ENCODE measurements at regions not wholly inside any gene's neighbourhood (a gene's known extent, or its start where the extent isn't known, plus 50 kb on each side); places are given as distances from the start of the nearest gene placed in this dataset.

- no peak overlapping the region for H2AFZ ChIP-seq (ENCODE audit: low read length)
- no peaks in the 10 kb centered on the region for H3K23me2 ChIP-seq (ENCODE audit: insufficient read length, low read depth, low read length, poor library complexity, severe bottlenecking)
- H3K56ac ChIP-seq (ENCODE audit: insufficient read length, low read depth, low read length), result no peak overlapping the region
- H3K4me3 Mint-ChIP-seq, result no peak overlapping the region
- no peak overlapping the region for H2BK15ac ChIP-seq (ENCODE audit: low read depth, low read length)
- H3K14ac ChIP-seq (ENCODE audit: insufficient read depth, low read length), result no peak overlapping the region
- H3K79me1 ChIP-seq (ENCODE audit: insufficient read depth, low read depth, low read length, poor library complexity, severe bottlenecking), result no peaks in the 10 kb centered on the region
- no peak overlapping the region for H3K18ac ChIP-seq (ENCODE audit: insufficient read length, low read depth, low read length)
- no peak overlapping the region for H4K5ac ChIP-seq (ENCODE audit: insufficient read length, low read depth, low read length)
- no peak overlapping the region for H2BK120ac ChIP-seq (ENCODE audit: low read depth, low read length, poor library complexity, severe bottlenecking)
- H3K27me3 ChIP-seq (ENCODE audit: insufficient read depth, low read length), result no peaks in the 10 kb centered on the region
- no peak overlapping the region for H2BK20ac ChIP-seq (ENCODE audit: low read depth, low read length, poor library complexity, severe bottlenecking)
- H2BK12ac ChIP-seq (ENCODE audit: insufficient read length, low read depth, low read length), result no peak overlapping the region
- no peak overlapping the region for H3K4ac ChIP-seq (ENCODE audit: low read depth, low read length)
- WGBS (ENCODE audit: extremely low coverage, insufficient read length, low lambda C conversion rate), result no CpG with 5 or more reads among the region's 5 CpGs
- no peak overlapping the region for H3K9ac ChIP-seq (ENCODE audit: extremely low read depth, insufficient read length, low read length)
- H3K4me2 ChIP-seq (ENCODE audit: insufficient read depth, insufficient read length, low read length), result no peak overlapping the region
- H4K20me1 ChIP-seq (ENCODE audit: control insufficient read depth, insufficient read depth, insufficient read length), result no peaks in the 10 kb centered on the region
- 0 out of 7 replicates have a peak, but pooled peaks cover 0 to 5% (median 0%) of the 10 kb centered on the region in 3 experiments for H3K36me3 Mint-ChIP-seq (ENCODE audit: insufficient read depth in 1 of 3, low read depth in 3 of 3)
- H3K4me1 Mint-ChIP-seq, result no peaks in the 10 kb centered on the region
- no peak overlapping the region for H4K91ac ChIP-seq (ENCODE audit: insufficient read length, low read depth, low read length)
- TF ChIP-seq CTCF (conservative IDR thresholded peaks at IDR 0.05), result no peak
- H3K9me3 Mint-ChIP-seq, result peaks cover 1 to 5% of the 10 kb centered on the region in 2 experiments; a peak in 3 of 5 replicates
- H3K23ac ChIP-seq (ENCODE audit: insufficient read length, low read depth, low read length), result no peak overlapping the region
- H3K27ac ChIP-seq (ENCODE audit: insufficient read length, low read depth, low read length), result no peak overlapping the region
- H3T11ph ChIP-seq (ENCODE audit: low read length), result no peak overlapping the region
- H4K8ac ChIP-seq (replicated peaks; ENCODE audit: insufficient read length, low read depth, low read length), result no peak overlapping the region
- H3K4me1 ChIP-seq (ENCODE audit: insufficient read depth, low read length), result no peaks in the 10 kb centered on the region
- no peaks in the 10 kb centered on the region for H3K9me3 ChIP-seq (ENCODE audit: control insufficient read depth, low read depth, low read length)
- H2AK5ac ChIP-seq (ENCODE audit: insufficient read length, low read length), result no peak overlapping the region
- DNase-seq, result no peak
- H3K27ac Mint-ChIP-seq, result no peak overlapping the region
- H3K79me2 ChIP-seq (ENCODE audit: insufficient read depth, low read length), result no peaks in the 10 kb centered on the region
- no peak overlapping the region for H2BK5ac ChIP-seq (ENCODE audit: insufficient read length, low read length)
- no peaks in the 10 kb centered on the region for H3K27me3 Mint-ChIP-seq (ENCODE audit: low read depth)
Measured at GRCh38 chr9:108694170-108694569, 161.6 kb downstream of the ACTL7B start.
